BLaER1 (cell line): ENCODE measurements at regions not wholly inside any gene's neighbourhood (a gene's known extent, or its start where the extent isn't known, plus 50 kb on each side); places are given as distances from the start of the nearest gene placed in this dataset.
"Not testable (repeated sequence)": the region's sequence is repeated elsewhere in the genome, so short reads cannot be mapped to it uniquely, and the experiment has no call there.

Experiments used
- H3K27ac ChIP-seq: shearing (Covaris generic); formaldehyde crosslinking; 2 replicates; pipeline ENCODE4 v1.8.1; 2022
- H3K27me3 ChIP-seq: shearing (Covaris generic); formaldehyde crosslinking; 2 replicates; pipeline ENCODE4 v1.8.1; 2022
- H3K36me3 ChIP-seq: shearing (Covaris generic); formaldehyde crosslinking; 2 replicates; pipeline ENCODE4 v1.8.1; 2022
- H3K4me1 ChIP-seq: shearing (Covaris generic); formaldehyde crosslinking; 2 replicates; pipeline ENCODE4 v1.8.1; 2022
- H3K4me2 ChIP-seq: shearing (Covaris generic); formaldehyde crosslinking; 2 replicates; pipeline ENCODE4 v1.8.1; 2022
- H3K4me3 ChIP-seq: shearing (Covaris generic); formaldehyde crosslinking; 2 replicates; pipeline ENCODE4 v1.8.1; 2022
- H3K9ac ChIP-seq: shearing (Covaris generic); formaldehyde crosslinking; 2 replicates; pipeline ENCODE4 v1.8.1; 2022
- H3K9me3 ChIP-seq: shearing (Covaris generic); formaldehyde crosslinking; 2 replicates; pipeline ENCODE4 v1.8.1; 2022
- H4K20me1 ChIP-seq: shearing (Covaris generic); formaldehyde crosslinking; 2 replicates; pipeline ENCODE4 v1.8.1; 2022
- Cebpa-rat ChIP-seq: shearing (Covaris generic); IDR thresholded peaks from 2 replicates; pipeline ENCODE4 v1.8.1; 2022

GRCh38 chr2:187638840-187639239, 84.6 kb upstream of the TFPI start:
- no peaks in the 10 kb centered on the region for H4K20me1 ChIP-seq
- H3K4me3 ChIP-seq, result no peak overlapping the region
- no peaks in the 10 kb centered on the region for H3K27me3 ChIP-seq
- no peak overlapping the region for H3K9ac ChIP-seq
- H3K36me3 ChIP-seq, result no peaks in the 10 kb centered on the region
- H3K9me3 ChIP-seq, result peaks cover 10% of the 10 kb centered on the region; the same call in 1 of the 2 replicates
- H3K27ac ChIP-seq, result no peak overlapping the region
- no peak overlapping the region for H3K4me2 ChIP-seq
- no peak for TF ChIP-seq Cebpa-rat
- no peaks in the 10 kb centered on the region for H3K4me1 ChIP-seq

DNA sequence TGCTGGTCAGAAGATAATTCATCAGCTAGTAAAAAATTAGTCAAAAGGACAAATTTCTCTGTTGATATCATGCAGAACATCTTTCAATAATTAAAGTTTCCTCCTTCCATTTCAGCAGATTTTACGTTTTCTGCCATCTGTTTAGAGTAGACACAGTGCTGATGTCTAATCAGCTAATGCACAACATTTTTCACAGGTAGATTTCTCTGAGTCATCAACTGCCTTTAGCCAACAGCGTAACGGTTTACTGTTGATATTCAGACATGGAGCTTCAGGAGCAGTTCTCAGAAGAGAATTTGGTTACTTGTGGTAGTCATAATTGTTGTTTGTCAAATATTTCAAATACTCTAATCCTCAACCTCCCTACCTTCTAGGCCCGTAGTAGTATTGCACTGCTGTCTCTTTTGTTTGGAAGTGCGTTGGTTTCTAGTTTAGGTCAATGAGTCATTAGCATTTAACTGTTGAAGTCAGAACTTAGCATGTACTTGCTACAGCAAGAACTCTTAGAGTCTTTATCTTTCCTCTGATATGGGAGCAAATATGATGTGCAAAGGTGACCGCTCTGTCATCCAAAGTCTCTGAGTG, 86.8 kb upstream of the TFPI start:
- Histone ChIP-seq H3K9me3 (peaks cover 10% of the 10 kb centered on the region; the same call in 1 of the 2 replicates), H3K9ac (no peak overlapping the region), H3K4me1 (no peaks in the 10 kb centered on the region), H3K4me3 (no peak overlapping the region), H4K20me1 (no peaks in the 10 kb centered on the region), H3K4me2 (no peak overlapping the region), H3K27ac (no peak overlapping the region), H3K36me3 (no peaks in the 10 kb centered on the region), H3K27me3 (no peaks in the 10 kb centered on the region)
- TF ChIP-seq Cebpa-rat, result no peak

DNA sequence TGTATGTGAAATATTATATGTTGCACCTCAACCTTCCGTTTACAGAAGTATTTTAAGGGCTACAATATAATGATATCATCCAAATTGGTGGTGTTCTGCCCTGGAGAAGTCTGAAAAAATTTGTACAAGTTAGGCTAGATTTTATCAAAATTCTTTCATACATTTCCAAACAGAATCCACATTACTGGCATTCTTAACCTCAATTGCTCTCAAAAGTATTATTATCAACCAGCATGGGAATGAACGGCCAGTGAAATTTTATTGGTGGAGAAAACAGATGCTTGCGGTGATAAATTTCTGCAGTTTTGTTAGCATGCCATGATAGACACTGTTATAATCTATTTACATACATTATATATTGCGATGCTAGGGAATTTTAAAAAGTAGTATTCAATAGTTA, 88.3 kb upstream of the TFPI start:
- Histone ChIP-seq H3K36me3 (no peaks in the 10 kb centered on the region), H3K9ac (no peak overlapping the region), H4K20me1 (no peaks in the 10 kb centered on the region), H3K4me1 (no peaks in the 10 kb centered on the region), H3K27me3 (no peaks in the 10 kb centered on the region), H3K4me2 (no peak overlapping the region), H3K27ac (no peak overlapping the region), H3K9me3 (peaks cover 5% of the 10 kb centered on the region; the same call in 1 of the 2 replicates), H3K4me3 (no peak overlapping the region)
- TF ChIP-seq Cebpa-rat, result no peak

GRCh38 chr2:187644486-187644885, 90.3 kb upstream of the TFPI start:
- Histone ChIP-seq H3K36me3 (no peaks in the 10 kb centered on the region), H3K27ac (no peak overlapping the region), H3K9me3 (no peaks in the 10 kb centered on the region), H3K4me1 (no peaks in the 10 kb centered on the region), H4K20me1 (no peaks in the 10 kb centered on the region), H3K27me3 (no peaks in the 10 kb centered on the region), H3K4me3 (no peak overlapping the region), H3K9ac (no peak overlapping the region), H3K4me2 (no peak overlapping the region)
- TF ChIP-seq Cebpa-rat, result no peak

- Histone ChIP-seq H3K27ac (no peak overlapping the region), H4K20me1 (no peaks in the 10 kb centered on the region), H3K9ac (no peak overlapping the region), H3K27me3 (no peaks in the 10 kb centered on the region), H3K4me2 (no peak overlapping the region), H3K36me3 (no peaks in the 10 kb centered on the region), H3K9me3 (no peaks in the 10 kb centered on the region), H3K4me1 (no peaks in the 10 kb centered on the region), H3K4me3 (no peak overlapping the region)
- no peak for TF ChIP-seq Cebpa-rat
These were observed 90.7 kb upstream of the TFPI start for GRCh38 chr2:187644981-187645380.

GRCh38 chr2:187646556-187646955, 92.3 kb upstream of the TFPI start:
- Histone ChIP-seq H3K9me3 (no peaks in the 10 kb centered on the region), H3K36me3 (no peaks in the 10 kb centered on the region), H3K27me3 (no peaks in the 10 kb centered on the region), H3K4me2 (no peak overlapping the region), H3K4me1 (no peaks in the 10 kb centered on the region), H3K9ac (no peak overlapping the region), H3K27ac (no peak overlapping the region), H4K20me1 (no peaks in the 10 kb centered on the region), H3K4me3 (no peak overlapping the region)
- TF ChIP-seq Cebpa-rat, result no peak

DNA sequence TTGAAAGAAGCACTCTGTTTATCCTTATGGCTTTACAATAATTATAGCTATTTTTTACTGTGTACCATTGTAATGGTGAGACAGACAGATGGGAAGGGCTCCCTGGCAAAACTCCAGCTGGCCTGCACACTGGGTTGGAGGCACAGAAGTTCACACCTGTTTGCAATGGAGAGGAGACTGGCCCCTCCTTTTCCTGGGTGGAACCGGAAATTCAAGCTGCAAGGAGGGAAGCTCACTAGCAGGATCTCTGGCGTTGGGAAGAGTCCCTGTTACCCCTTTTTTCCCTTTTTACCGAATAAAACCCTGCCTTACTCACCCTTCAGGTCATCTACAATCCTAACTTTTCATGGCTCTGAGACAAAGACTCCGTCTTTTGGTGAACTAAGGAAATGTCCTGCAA, 100.3 kb upstream of the TFPI start:
- H3K4me3 ChIP-seq, result no peak overlapping the region
- no peak for TF ChIP-seq Cebpa-rat
- H3K4me2 ChIP-seq, result no peak overlapping the region
- H4K20me1 ChIP-seq, result no peaks in the 10 kb centered on the region
- no peaks in the 10 kb centered on the region for H3K36me3 ChIP-seq
- no peak overlapping the region for H3K9ac ChIP-seq
- H3K27me3 ChIP-seq, result no peaks in the 10 kb centered on the region
- no peaks in the 10 kb centered on the region for H3K4me1 ChIP-seq
- H3K27ac ChIP-seq, result no peak overlapping the region
- H3K9me3 ChIP-seq, result no peaks in the 10 kb centered on the region

DNA sequence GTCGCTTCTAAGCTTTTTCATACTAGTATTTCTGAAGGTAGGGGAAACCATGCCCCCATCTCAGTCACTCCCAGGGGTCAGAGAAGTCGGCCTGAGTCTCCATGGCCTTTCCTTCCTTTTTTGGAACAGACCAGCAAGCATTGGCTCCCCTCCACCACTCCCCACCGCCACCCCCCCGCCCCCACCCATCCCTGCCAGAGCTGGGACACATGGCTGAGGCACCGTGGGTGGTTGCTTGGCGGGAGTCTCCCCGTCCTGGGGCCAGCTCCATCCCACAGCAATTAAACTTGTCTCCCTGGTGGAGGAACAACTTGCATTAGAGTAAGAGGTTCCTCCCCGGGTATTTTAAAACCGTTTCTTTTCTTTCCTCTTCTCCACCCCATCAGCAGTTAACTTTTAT, 100.8 kb upstream of the TFPI start:
- H3K9ac ChIP-seq, result no peak overlapping the region
- no peak overlapping the region for H3K4me2 ChIP-seq
- H3K4me3 ChIP-seq, result no peak overlapping the region
- no peaks in the 10 kb centered on the region for H4K20me1 ChIP-seq
- H3K36me3 ChIP-seq, result no peaks in the 10 kb centered on the region
- H3K27me3 ChIP-seq, result no peaks in the 10 kb centered on the region
- TF ChIP-seq Cebpa-rat, result no peak
- no peaks in the 10 kb centered on the region for H3K9me3 ChIP-seq
- H3K4me1 ChIP-seq, result no peaks in the 10 kb centered on the region
- H3K27ac ChIP-seq, result no peak overlapping the region

- no peaks in the 10 kb centered on the region for H3K27me3 ChIP-seq
- no peaks in the 10 kb centered on the region for H3K9me3 ChIP-seq
- H4K20me1 ChIP-seq, result no peaks in the 10 kb centered on the region
- no peaks in the 10 kb centered on the region for H3K36me3 ChIP-seq
- H3K4me3 ChIP-seq, result no peak overlapping the region
- no peak overlapping the region for H3K4me2 ChIP-seq
- H3K27ac ChIP-seq, result no peak overlapping the region
- H3K9ac ChIP-seq, result no peak overlapping the region
- TF ChIP-seq Cebpa-rat, result no peak
- H3K4me1 ChIP-seq, result no peaks in the 10 kb centered on the region
These were observed 101.9 kb upstream of the TFPI start for GRCh38 chr2:187656123-187656522.

DNA sequence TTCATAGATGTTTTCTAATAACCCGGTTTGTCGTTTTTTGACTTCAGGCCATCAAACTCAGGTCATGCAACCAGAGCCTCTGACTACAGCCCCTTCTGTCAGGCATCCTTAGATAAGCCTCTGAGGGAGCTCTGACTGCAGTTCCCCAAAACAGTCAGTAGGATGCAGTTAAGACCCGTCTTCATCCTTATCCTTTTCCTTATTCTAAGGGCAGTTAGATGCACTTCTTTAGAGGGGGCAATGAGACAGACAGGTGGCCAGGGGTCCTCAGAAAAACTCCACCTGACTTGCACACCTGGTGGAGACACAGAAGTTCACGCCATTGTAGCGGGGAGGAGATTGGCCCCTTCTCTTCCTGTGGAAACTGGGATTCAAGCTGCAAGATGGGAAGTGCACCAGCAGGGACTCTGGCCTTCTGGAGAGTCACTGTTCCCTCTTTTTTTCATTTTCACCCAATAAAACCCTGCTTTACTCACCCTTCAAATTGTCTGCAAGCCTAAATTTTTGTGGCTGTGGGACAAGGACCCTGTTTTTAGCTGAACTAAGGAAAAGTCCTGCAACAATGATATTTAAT, 104.8 kb upstream of the TFPI start:
- H3K27me3 ChIP-seq, result no peaks in the 10 kb centered on the region
- H3K4me1 ChIP-seq, result no peaks in the 10 kb centered on the region
- TF ChIP-seq Cebpa-rat, result no peak
- no peaks in the 10 kb centered on the region for H3K36me3 ChIP-seq
- H3K9ac ChIP-seq, result no peak overlapping the region
- H3K9me3 ChIP-seq, result peaks cover 6% of the 10 kb centered on the region; the same call in 1 of the 2 replicates
- no peaks in the 10 kb centered on the region for H4K20me1 ChIP-seq
- H3K27ac ChIP-seq, result no peak overlapping the region
- no peak overlapping the region for H3K4me2 ChIP-seq
- no peak overlapping the region for H3K4me3 ChIP-seq

GRCh38 chr2:187676050-187676449, 121.8 kb upstream of the TFPI start:
- H3K4me3 ChIP-seq, H3K4me1 ChIP-seq, H3K9me3 ChIP-seq, H3K27me3 ChIP-seq, H3K4me2 ChIP-seq, H4K20me1 ChIP-seq, H3K27ac ChIP-seq, H3K9ac ChIP-seq, H3K36me3 ChIP-seq: not testable (repeated sequence)
